ENCODE measurements at regions not wholly inside any gene's neighbourhood (a gene's known extent, or its start where the extent isn't known, plus 50 kb on each side); places are given as distances from the start of the nearest gene placed in this dataset.

DNA sequence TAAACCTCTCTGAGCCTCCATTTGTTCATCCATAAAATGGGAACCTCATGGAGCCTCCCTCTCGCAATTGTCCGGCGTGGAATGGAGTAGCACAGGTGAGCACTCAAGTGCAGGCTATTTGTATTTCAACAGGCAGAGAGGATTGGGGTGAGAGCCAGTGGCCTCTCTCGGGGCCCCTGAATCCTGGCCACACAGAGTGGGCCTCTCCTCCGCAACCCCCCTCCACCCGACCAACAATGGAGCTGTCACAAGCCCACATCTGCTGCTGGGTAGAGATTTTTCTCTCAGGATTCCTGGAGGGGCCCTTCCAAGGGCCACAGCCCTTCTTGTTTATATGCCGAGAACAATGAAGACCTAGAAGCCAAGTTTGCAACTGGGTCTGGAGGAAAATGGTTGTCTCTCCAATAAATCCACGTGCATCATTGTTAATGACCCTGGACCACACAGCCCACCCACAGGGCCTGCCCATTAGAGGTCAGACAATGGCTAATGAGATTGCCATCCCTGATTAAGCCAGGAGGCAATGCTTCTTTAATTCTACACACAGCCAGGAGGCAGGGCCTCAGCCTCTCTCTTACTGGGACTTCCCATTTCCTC, 233.0 kb downstream of the ANKRD60 start:
- Histone ChIP-seq H3K9me3 (ENCODE audit: insufficient read depth, low read length) (no peaks in the 10 kb centered on the region), H4K20me1 (ENCODE audit: insufficient read depth, low read length) (no peaks in the 10 kb centered on the region; the same call in 1 of the 2 replicates), H3K27ac (ENCODE audit: low read length) (no peak overlapping the region), H3K4me1 (ENCODE audit: low read length) (no peaks in the 10 kb centered on the region), H3K36me3 (replicated peaks; ENCODE audit: low read depth, low read length) (no peaks in the 10 kb centered on the region), H3K4me3 (ENCODE audit: low read length) (no peak overlapping the region), H3K79me2 (ENCODE audit: low read length) (no peaks in the 10 kb centered on the region), H3K27me3 (ENCODE audit: low read depth, low read length) (peaks cover 66% of the 10 kb centered on the region), H3K4me2 (ENCODE audit: low read length) (no peak overlapping the region), H3K9ac (ENCODE audit: low read length) (no peak overlapping the region), H2AFZ (ENCODE audit: low read depth, low read length) (no peak overlapping the region)
- TF ChIP-seq, protein P1, sequence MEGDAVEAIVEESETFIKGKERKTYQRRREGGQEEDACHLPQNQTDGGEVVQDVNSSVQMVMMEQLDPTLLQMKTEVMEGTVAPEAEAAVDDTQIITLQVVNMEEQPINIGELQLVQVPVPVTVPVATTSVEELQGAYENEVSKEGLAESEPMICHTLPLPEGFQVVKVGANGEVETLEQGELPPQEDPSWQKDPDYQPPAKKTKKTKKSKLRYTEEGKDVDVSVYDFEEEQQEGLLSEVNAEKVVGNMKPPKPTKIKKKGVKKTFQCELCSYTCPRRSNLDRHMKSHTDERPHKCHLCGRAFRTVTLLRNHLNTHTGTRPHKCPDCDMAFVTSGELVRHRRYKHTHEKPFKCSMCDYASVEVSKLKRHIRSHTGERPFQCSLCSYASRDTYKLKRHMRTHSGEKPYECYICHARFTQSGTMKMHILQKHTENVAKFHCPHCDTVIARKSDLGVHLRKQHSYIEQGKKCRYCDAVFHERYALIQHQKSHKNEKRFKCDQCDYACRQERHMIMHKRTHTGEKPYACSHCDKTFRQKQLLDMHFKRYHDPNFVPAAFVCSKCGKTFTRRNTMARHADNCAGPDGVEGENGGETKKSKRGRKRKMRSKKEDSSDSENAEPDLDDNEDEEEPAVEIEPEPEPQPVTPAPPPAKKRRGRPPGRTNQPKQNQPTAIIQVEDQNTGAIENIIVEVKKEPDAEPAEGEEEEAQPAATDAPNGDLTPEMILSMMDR (IDR thresholded peaks at IDR 0.05; ENCODE audit: low read depth, low read length), result no peak
- no peak for TF ChIP-seq EZH2phosphoT487 (IDR thresholded peaks at IDR 0.05; ENCODE audit: low read depth)

DNA sequence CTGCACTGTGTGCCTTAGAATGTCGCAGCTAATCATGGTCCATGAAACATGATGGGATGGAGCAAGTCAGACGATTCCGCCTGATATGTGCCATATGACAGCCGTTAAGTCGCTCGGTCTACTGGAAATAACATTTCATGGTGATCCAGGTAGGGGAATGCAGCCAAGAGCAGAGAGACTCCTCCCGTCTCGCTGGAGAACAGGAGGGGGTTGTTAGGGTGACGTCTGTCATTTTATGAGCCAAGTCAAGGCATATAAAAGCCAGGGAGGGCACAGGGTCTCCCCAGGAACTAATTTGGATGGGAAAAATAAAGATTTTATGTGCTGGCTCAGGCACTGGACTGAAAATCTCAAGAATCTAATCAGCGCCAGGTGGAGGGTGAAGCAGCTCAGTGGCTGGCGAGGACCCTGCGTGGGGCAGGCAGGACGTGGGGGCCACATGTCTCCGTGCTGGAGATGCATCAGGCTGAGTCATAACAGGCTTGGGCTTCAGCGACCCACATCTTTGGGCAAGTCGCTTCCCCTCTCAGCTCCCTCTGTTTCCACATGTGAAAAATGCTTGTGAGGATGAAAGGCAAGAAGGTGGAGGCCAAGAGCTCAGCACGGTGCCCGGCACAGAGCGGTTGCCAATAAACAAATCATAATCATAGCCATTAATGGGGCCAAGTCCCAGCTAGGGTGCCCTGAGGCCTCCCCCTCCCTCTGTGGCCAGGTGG, 234.6 kb downstream of the ANKRD60 start:
- Histone ChIP-seq H3K4me2 (ENCODE audit: low read length) (no peak overlapping the region), H2AFZ (ENCODE audit: low read depth, low read length) (no peak overlapping the region), H3K4me3 (ENCODE audit: low read length) (no peak overlapping the region), H3K27ac (ENCODE audit: low read length) (no peak overlapping the region), H3K79me2 (ENCODE audit: low read length) (no peaks in the 10 kb centered on the region), H3K36me3 (replicated peaks; ENCODE audit: low read depth, low read length) (no peaks in the 10 kb centered on the region), H3K27me3 (ENCODE audit: low read depth, low read length) (peaks cover 82% of the 10 kb centered on the region), H3K9ac (ENCODE audit: low read length) (no peak overlapping the region), H3K4me1 (ENCODE audit: low read length) (no peaks in the 10 kb centered on the region), H3K9me3 (ENCODE audit: insufficient read depth, low read length) (no peaks in the 10 kb centered on the region), H4K20me1 (ENCODE audit: insufficient read depth, low read length) (no peaks in the 10 kb centered on the region; the same call in 1 of the 2 replicates)
- TF ChIP-seq, protein P1 (IDR thresholded peaks at IDR 0.05; ENCODE audit: low read depth, low read length), result no peak
- TF ChIP-seq EZH2phosphoT487 (IDR thresholded peaks at IDR 0.05; ENCODE audit: low read depth), result no peak

DNA sequence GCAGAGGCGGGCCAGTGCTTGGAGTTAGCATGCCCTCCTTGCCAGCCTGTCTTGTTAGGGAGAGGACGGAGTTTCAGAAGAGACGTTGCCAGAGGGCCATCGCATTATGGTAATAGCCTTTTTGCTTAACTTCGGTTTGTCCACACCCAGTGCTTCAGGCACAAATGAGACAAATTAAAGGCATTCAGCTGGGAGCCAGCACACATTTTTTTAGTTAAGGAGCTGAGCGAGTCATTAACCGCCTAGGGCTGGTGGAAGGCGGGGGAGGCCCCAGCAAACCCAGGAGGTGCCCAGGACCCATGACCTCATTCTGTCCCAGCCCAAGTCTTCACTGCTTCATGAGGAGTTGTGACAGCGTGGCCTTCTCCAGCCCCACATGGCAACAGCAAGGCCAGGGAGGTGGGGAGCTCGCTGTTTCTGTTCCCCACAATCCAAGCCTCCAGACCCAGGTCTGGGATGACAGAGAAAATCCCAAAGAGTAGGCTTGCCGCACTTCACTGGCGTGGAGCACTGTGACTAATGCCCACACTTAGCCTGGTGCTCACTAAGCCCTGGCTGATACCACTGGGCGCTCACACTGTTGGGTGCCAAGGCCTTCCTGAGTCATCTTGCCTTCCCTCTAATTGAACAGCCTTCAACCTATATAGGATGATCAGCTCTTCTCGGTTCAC, 237.1 kb downstream of the ANKRD60 start:
- no peaks in the 10 kb centered on the region for H3K36me3 ChIP-seq (replicated peaks; ENCODE audit: low read depth, low read length)
- no peak overlapping the region for H3K9ac ChIP-seq (ENCODE audit: low read length)
- no peak overlapping the region for H3K27ac ChIP-seq (ENCODE audit: low read length)
- peaks cover 81% of the 10 kb centered on the region for H3K27me3 ChIP-seq (ENCODE audit: low read depth, low read length)
- H3K4me2 ChIP-seq (ENCODE audit: low read length), result no peak overlapping the region
- no peak for TF ChIP-seq EZH2phosphoT487 (IDR thresholded peaks at IDR 0.05; ENCODE audit: low read depth)
- TF ChIP-seq, protein P1 (IDR thresholded peaks at IDR 0.05; ENCODE audit: low read depth, low read length), result no peak
- no peak overlapping the region for H2AFZ ChIP-seq (ENCODE audit: low read depth, low read length)
- H3K4me1 ChIP-seq (ENCODE audit: low read length), result no peaks in the 10 kb centered on the region
- H3K9me3 ChIP-seq (ENCODE audit: insufficient read depth, low read length), result no peaks in the 10 kb centered on the region
- H4K20me1 ChIP-seq (ENCODE audit: insufficient read depth, low read length), result no peaks in the 10 kb centered on the region
- no peak overlapping the region for H3K4me3 ChIP-seq (ENCODE audit: low read length)
- no peaks in the 10 kb centered on the region for H3K79me2 ChIP-seq (ENCODE audit: low read length)

DNA sequence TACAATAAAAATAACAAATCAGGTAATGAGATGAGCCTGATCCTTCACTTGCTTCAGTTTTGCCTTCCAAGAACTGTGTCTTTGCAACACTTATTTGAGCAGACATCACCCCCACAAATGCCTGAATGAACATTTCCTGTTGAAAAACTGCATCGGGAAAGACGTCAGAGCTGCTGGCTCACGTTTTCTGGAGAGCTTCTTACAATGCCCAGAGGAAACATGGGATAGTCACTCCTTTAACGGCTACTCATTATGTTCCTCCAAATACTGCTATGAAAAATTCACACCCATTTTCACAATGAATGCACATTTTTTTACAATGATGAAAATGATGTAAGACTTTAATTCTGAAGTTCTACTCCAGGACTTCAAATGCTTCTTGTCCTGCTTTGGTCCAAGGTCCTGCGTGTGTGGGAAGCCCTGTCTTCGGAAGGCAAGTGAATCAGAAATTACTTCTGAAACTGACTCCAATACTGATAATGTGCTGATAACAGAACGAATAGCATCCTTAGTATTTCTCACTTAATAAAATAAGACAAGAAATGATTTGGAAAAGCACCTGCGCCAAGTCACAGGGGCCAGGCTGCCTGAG, 238.0 kb downstream of the ANKRD60 start:
- Histone ChIP-seq H3K9me3 (ENCODE audit: insufficient read depth, low read length) (no peaks in the 10 kb centered on the region), H4K20me1 (ENCODE audit: insufficient read depth, low read length) (no peaks in the 10 kb centered on the region), H3K9ac (ENCODE audit: low read length) (no peak overlapping the region), H3K4me1 (ENCODE audit: low read length) (no peaks in the 10 kb centered on the region), H3K4me3 (ENCODE audit: low read length) (no peak overlapping the region), H3K4me2 (ENCODE audit: low read length) (no peak overlapping the region), H3K36me3 (replicated peaks; ENCODE audit: low read depth, low read length) (no peaks in the 10 kb centered on the region), H3K27me3 (ENCODE audit: low read depth, low read length) (peaks cover 79% of the 10 kb centered on the region), H3K27ac (ENCODE audit: low read length) (no peak overlapping the region), H2AFZ (ENCODE audit: low read depth, low read length) (no peak overlapping the region), H3K79me2 (ENCODE audit: low read length) (no peaks in the 10 kb centered on the region)
- no peak for TF ChIP-seq EZH2phosphoT487 (IDR thresholded peaks at IDR 0.05; ENCODE audit: low read depth)
- TF ChIP-seq, protein P1 (IDR thresholded peaks at IDR 0.05; ENCODE audit: low read depth, low read length), result no peak
